Peyer's patch (tissue), 4 donors: ENCODE measurements at regions not wholly inside any gene's neighbourhood (a gene's known extent, or its start where the extent isn't known, plus 50 kb on each side); places are given as distances from the start of the nearest gene placed in this dataset.
A peak's percentile ranks its signal among the peaks of the same experiment; 100 is the strongest.

Experiments
- DNase-seq, 3 donors: peaks; one replicate each; pipeline ENCODE4 v3.0.0-alpha.2; 2017 to 2019
- H3K27ac ChIP-seq, 4 donors: fragments of 200-600 bp; sonication (generic); one replicate each; pipeline ENCODE4 v1.5.1; 2016 to 2019
- H3K27me3 ChIP-seq, 2 donors: fragments of 200-600 bp; sonication (generic); one replicate each; pipeline ENCODE4 v1.5.1; 2019
- H3K36me3 ChIP-seq, 3 donors: fragments of 200-600 bp; sonication (generic); one replicate each; pipeline ENCODE4 v1.5.1; 2016 to 2019
- H3K4me1 ChIP-seq, 4 donors: fragments of 200-600 bp; sonication (generic); one replicate each; pipeline ENCODE4 v1.5.1; 2016 to 2019
- H3K4me3 ChIP-seq, 4 donors: fragments of 200-600 bp; sonication (generic); 1 replicate in 3 of 4; 2 replicates in 1 of 4; pipeline ENCODE4 v1.5.1; 2016 to 2019; ENCODE audit warnings: mild to moderate bottlenecking in 1 of 4
- H3K9me3 ChIP-seq, 4 donors: fragments of 200-600 bp; sonication (generic); one replicate each; pipeline ENCODE4 v1.5.1; 2016 to 2019; ENCODE audit warnings: mild to moderate bottlenecking in 1 of 4
- CTCF ChIP-seq, 6 experiments: fragments of 450-650 bp in 4 of 6; fragments of 200-600 bp in 2 of 6; sonication (generic) in 1 of 6; IDR thresholded peaks; one replicate each; pipeline ENCODE4 v1.5.1; 2017 to 2019; ENCODE audit warnings: antibody characterized with exemption in 6 of 6, mild to moderate bottlenecking in 3 of 6, moderate library complexity in 1 of 6
- POLR2A ChIP-seq, 2 donors: fragments of 450-650 bp; IDR thresholded peaks; one replicate each; pipeline ENCODE4 v1.5.1; 2017; ENCODE audit warnings: antibody characterized with exemption in 2 of 2, mild to moderate bottlenecking in 2 of 2, moderate library complexity in 2 of 2

GRCh38 chr1:209207126-209207700 is 376.3 kb upstream of the CAMK1G start:
- Histone ChIP-seq H3K27ac (no peak overlapping the region), H3K9me3 (no peaks in the 10 kb centered on the region), H3K36me3 (no peaks in the 10 kb centered on the region), H3K27me3 (no peaks in the 10 kb centered on the region), H3K4me1 (no peaks in the 10 kb centered on the region), H3K4me3 (peak overlapping the region in 3 of 4 donors; percentile 13 to 36 (median 18))
- DNase-seq = no peak
- no peak for TF ChIP-seq CTCF (IDR thresholded peaks at IDR 0.05)
- no peak for TF ChIP-seq POLR2A (IDR thresholded peaks at IDR 0.05)

DNA sequence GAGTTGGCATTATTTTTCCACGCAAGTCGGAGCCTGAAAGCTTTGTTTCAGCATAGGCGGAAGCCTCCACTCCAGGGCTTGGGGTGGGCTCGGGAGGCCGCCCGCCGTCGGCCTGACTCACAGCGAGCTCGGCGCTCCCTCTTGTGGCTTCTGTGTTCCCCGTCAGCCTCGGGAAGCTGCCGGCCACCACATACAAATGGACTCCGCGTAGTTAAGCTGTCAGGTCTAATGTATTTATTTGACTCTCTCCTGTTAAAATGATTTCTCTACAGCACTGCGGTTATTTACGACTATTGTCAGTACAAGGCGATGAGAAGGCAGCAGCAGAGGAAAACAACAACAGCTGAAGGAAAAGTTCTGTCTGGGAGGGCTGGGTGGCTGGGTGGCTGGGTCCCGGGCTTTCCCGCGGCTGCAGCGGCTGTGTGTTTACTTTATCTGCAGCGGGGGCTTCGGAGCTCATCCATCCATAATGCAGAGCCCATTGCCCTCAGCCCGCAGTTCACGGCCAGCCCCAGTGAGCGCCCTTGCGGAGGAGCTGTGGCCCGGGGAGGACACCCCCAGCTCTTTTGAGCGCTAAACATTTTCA is 375.7 kb upstream of the CAMK1G start:
- Histone ChIP-seq H3K27me3 (no peaks in the 10 kb centered on the region), H3K27ac (no peak overlapping the region), H3K4me3 (peak overlapping the region in 3 of 4 donors; percentile 13 to 36 (median 18)), H3K9me3 (no peaks in the 10 kb centered on the region), H3K36me3 (no peaks in the 10 kb centered on the region), H3K4me1 (no peaks in the 10 kb centered on the region)
- TF ChIP-seq CTCF (IDR thresholded peaks at IDR 0.05) (peak in 4 of 6 experiments; percentile 40 to 67 (median 64)), POLR2A (IDR thresholded peaks at IDR 0.05) (no peak)
- peak in 2 of 3 donors; percentile 63 to 66 for DNase-seq

GRCh38 chr1:209208648-209209047 is 374.9 kb upstream of the CAMK1G start:
- Histone ChIP-seq H3K9me3 (no peaks in the 10 kb centered on the region), H3K36me3 (no peaks in the 10 kb centered on the region), H3K27me3 (no peaks in the 10 kb centered on the region), H3K4me3 (no peak overlapping the region), H3K27ac (no peak overlapping the region), H3K4me1 (no peaks in the 10 kb centered on the region)
- no peak for DNase-seq
- TF ChIP-seq POLR2A (IDR thresholded peaks at IDR 0.05) (no peak), CTCF (IDR thresholded peaks at IDR 0.05) (no peak)

GRCh38 chr1:209213989-209214388 is 369.5 kb upstream of the CAMK1G start:
- Histone ChIP-seq H3K9me3 (no peaks in the 10 kb centered on the region), H3K4me3 (no peak overlapping the region), H3K4me1 (no peaks in the 10 kb centered on the region), H3K36me3 (no peaks in the 10 kb centered on the region), H3K27me3 (no peaks in the 10 kb centered on the region), H3K27ac (no peak overlapping the region)
- TF ChIP-seq CTCF (IDR thresholded peaks at IDR 0.05) = no peak
- TF ChIP-seq POLR2A (IDR thresholded peaks at IDR 0.05) = no peak
- DNase-seq = no peak

GRCh38 chr1:209215826-209216225 is 367.7 kb upstream of the CAMK1G start:
- Histone ChIP-seq H3K36me3 (no peaks in the 10 kb centered on the region), H3K4me3 (no peak overlapping the region), H3K27ac (no peak overlapping the region), H3K4me1 (no peaks in the 10 kb centered on the region), H3K9me3 (no peaks in the 10 kb centered on the region), H3K27me3 (no peaks in the 10 kb centered on the region)
- DNase-seq = no peak
- TF ChIP-seq CTCF (IDR thresholded peaks at IDR 0.05) = no peak
- TF ChIP-seq POLR2A (IDR thresholded peaks at IDR 0.05) = no peak
